KMS-11 (cell line): ENCODE measurements at regions not wholly inside any gene's neighbourhood (a gene's known extent, or its start where the extent isn't known, plus 50 kb on each side); places are given as distances from the start of the nearest gene placed in this dataset.

Experiments
- H2AFZ ChIP-seq: fragments of 200-600 bp; sonication (generic); 2 replicates; pipeline ENCODE4 v1.6.1; 2016; ENCODE audit warnings: antibody characterized with exemption, mixed run types, low read depth
- H3K27ac ChIP-seq: fragments of 200-600 bp; sonication (generic); 2 replicates; pipeline ENCODE4 v1.6.1; 2016; ENCODE audit warnings: mild to moderate bottlenecking, mixed run types
- H3K27me3 ChIP-seq: fragments of 200-600 bp; sonication (generic); 2 replicates; pipeline ENCODE4 v1.6.1; 2017; ENCODE audit warnings: mild to moderate bottlenecking, low read depth, mixed run types, moderate library complexity; ENCODE audit not compliant: insufficient read depth
- H3K36me3 ChIP-seq: fragments of 200-600 bp; sonication (generic); 2 replicates; pipeline ENCODE4 v1.6.1; 2017; ENCODE audit warnings: mild to moderate bottlenecking, mixed run types; ENCODE audit not compliant: insufficient read depth
- H3K4me1 ChIP-seq: fragments of 200-600 bp; sonication (generic); 2 replicates; pipeline ENCODE4 v1.6.1; 2016; ENCODE audit warnings: mild to moderate bottlenecking, low read depth, mixed run types; ENCODE audit not compliant: poor library complexity, severe bottlenecking
- H3K4me2 ChIP-seq: fragments of 200-600 bp; sonication (generic); 2 replicates; pipeline ENCODE4 v1.7.0; 2016; ENCODE audit warnings: mild to moderate bottlenecking, mixed run types
- H3K4me3 ChIP-seq: fragments of 200-600 bp; sonication (generic); IDR thresholded peaks from 2 replicates; pipeline ENCODE4 v1.6.1; 2017; ENCODE audit warnings: low read depth, low read length, mixed read lengths; ENCODE audit not compliant: insufficient read depth
- H3K79me2 ChIP-seq: fragments of 200-600 bp; sonication (generic); 2 replicates; pipeline ENCODE4 v1.6.1; 2016; ENCODE audit warnings: low read depth, mixed run types; ENCODE audit not compliant: insufficient read depth
- H3K9ac ChIP-seq: fragments of 200-600 bp; sonication (generic); 2 replicates; pipeline ENCODE4 v1.6.1; 2016; ENCODE audit warnings: mild to moderate bottlenecking, mixed run types
- H4K20me1 ChIP-seq: fragments of 200-600 bp; sonication (generic); 2 replicates; pipeline ENCODE4 v1.6.1; 2016; ENCODE audit warnings: mild to moderate bottlenecking, mixed run types; ENCODE audit not compliant: insufficient read depth
- TF ChIP-seq, protein P1 (sequence below): fragments of 200-600 bp; sonication (generic); conservative IDR thresholded peaks from 2 replicates; pipeline ENCODE4 v1.6.1; 2017; ENCODE audit warnings: low read depth, mild to moderate bottlenecking, antibody characterized with exemption, low read length, moderate library complexity, mixed read lengths

DNA sequence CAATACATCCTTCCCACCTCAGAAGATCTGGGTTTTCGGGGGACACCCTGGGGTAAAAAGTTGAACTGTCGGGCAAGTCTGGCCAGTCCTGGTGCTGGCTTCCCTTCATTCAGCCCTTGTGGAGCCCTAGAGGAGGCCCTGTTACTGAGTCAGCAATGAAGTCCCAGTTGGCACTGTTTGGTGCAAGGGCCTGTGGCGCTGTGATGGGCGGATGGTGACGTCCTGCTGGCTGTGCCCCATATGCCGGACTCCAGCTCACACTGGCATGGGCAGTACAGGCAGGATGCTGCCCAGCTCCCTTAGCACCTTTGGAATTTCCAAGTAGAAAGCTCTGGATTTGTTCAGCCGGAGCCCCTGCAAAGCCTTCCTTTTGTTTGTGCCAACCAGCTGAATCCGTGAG, 186.2 kb upstream of the PMEPA1 start:
- H2AFZ ChIP-seq, result no peak overlapping the region
- no peak overlapping the region for H3K27ac ChIP-seq
- peaks cover 36% of the 10 kb centered on the region; the same call in 1 of the 2 replicates for H3K27me3 ChIP-seq
- no peaks in the 10 kb centered on the region for H3K4me1 ChIP-seq
- no peaks in the 10 kb centered on the region for H4K20me1 ChIP-seq
- no peak overlapping the region for H3K9ac ChIP-seq
- H3K36me3 ChIP-seq, result no peaks in the 10 kb centered on the region
- H3K4me2 ChIP-seq, result no peak overlapping the region
- no peaks in the 10 kb centered on the region for H3K79me2 ChIP-seq
- H3K4me3 ChIP-seq, result no peak overlapping the region
- TF ChIP-seq, protein P1, sequence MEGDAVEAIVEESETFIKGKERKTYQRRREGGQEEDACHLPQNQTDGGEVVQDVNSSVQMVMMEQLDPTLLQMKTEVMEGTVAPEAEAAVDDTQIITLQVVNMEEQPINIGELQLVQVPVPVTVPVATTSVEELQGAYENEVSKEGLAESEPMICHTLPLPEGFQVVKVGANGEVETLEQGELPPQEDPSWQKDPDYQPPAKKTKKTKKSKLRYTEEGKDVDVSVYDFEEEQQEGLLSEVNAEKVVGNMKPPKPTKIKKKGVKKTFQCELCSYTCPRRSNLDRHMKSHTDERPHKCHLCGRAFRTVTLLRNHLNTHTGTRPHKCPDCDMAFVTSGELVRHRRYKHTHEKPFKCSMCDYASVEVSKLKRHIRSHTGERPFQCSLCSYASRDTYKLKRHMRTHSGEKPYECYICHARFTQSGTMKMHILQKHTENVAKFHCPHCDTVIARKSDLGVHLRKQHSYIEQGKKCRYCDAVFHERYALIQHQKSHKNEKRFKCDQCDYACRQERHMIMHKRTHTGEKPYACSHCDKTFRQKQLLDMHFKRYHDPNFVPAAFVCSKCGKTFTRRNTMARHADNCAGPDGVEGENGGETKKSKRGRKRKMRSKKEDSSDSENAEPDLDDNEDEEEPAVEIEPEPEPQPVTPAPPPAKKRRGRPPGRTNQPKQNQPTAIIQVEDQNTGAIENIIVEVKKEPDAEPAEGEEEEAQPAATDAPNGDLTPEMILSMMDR, result no peak

- H3K4me1 ChIP-seq, result no peaks in the 10 kb centered on the region
- no peaks in the 10 kb centered on the region for H3K79me2 ChIP-seq
- H4K20me1 ChIP-seq, result no peaks in the 10 kb centered on the region
- H3K27me3 ChIP-seq, result peaks cover 36% of the 10 kb centered on the region; the same call in 1 of the 2 replicates
- no peak overlapping the region for H3K9ac ChIP-seq
- H3K27ac ChIP-seq, result no peak overlapping the region
- no peak overlapping the region for H3K4me2 ChIP-seq
- H2AFZ ChIP-seq, result no peak overlapping the region
- no peak overlapping the region for H3K4me3 ChIP-seq
- H3K36me3 ChIP-seq, result no peaks in the 10 kb centered on the region
- TF ChIP-seq, protein P1, result no peak
These were observed 185.5 kb upstream of the PMEPA1 start for GRCh38 chr20:57895161-57895855.

- TF ChIP-seq, protein P1, result no peak
- H3K4me2 ChIP-seq, result no peak overlapping the region
- H4K20me1 ChIP-seq, result no peaks in the 10 kb centered on the region
- no peaks in the 10 kb centered on the region for H3K4me1 ChIP-seq
- H3K27ac ChIP-seq, result no peak overlapping the region
- H3K9ac ChIP-seq, result no peak overlapping the region
- H3K79me2 ChIP-seq, result no peaks in the 10 kb centered on the region
- H3K27me3 ChIP-seq, result peaks cover 36% of the 10 kb centered on the region; the same call in 1 of the 2 replicates
- no peak overlapping the region for H2AFZ ChIP-seq
- no peak overlapping the region for H3K4me3 ChIP-seq
- no peaks in the 10 kb centered on the region for H3K36me3 ChIP-seq
These were observed 184.7 kb upstream of the PMEPA1 start for GRCh38 chr20:57894522-57894921.

- H4K20me1 ChIP-seq, result no peaks in the 10 kb centered on the region
- H3K9ac ChIP-seq, result no peak overlapping the region
- H3K36me3 ChIP-seq, result no peaks in the 10 kb centered on the region
- no peak overlapping the region for H3K27ac ChIP-seq
- H3K4me2 ChIP-seq, result no peak overlapping the region
- no peak overlapping the region for H2AFZ ChIP-seq
- H3K4me1 ChIP-seq, result no peaks in the 10 kb centered on the region
- no peak overlapping the region for H3K4me3 ChIP-seq
- no peaks in the 10 kb centered on the region for H3K79me2 ChIP-seq
- TF ChIP-seq, protein P1, result no peak
- H3K27me3 ChIP-seq, result peaks cover 36% of the 10 kb centered on the region; the same call in 1 of the 2 replicates
These were observed 184.3 kb upstream of the PMEPA1 start for GRCh38 chr20:57894096-57894495.
